CD14-positive monocyte (primary cell): ENCODE measurements at regions not wholly inside any gene's neighbourhood (a gene's known extent, or its start where the extent isn't known, plus 50 kb on each side); places are given as distances from the start of the nearest gene placed in this dataset.

Experiments
- DNase-seq, 3 donors: peaks; one replicate each; pipeline ENCODE4 v3.0.0-alpha.2; 2011 to 2022
- H2AFZ ChIP-seq: 2 replicates; pipeline ENCODE4 v1.6.0; 2012; ENCODE audit warnings: mild to moderate bottlenecking, low read depth, low read length, inconsistent platforms; ENCODE audit not compliant: insufficient read depth, poor library complexity, severe bottlenecking
- H3K27ac ChIP-seq, 2 donors: 1 replicate in 1 of 2; 2 replicates in 1 of 2; pipeline ENCODE4 v1.5.1; 2012 to 2013; ENCODE audit warnings: low read length in 2 of 2, control low read depth in 1 of 2, inconsistent platforms in 1 of 2, low read depth in 1 of 2, mild to moderate bottlenecking in 1 of 2
- H3K27me3 ChIP-seq, 2 donors: one replicate each; pipeline versions ENCODE4 v1.6.0 to v1.6.1; 2011 to 2013; ENCODE audit warnings: low read length in 2 of 2; ENCODE audit not compliant: control insufficient read depth in 2 of 2, insufficient read depth in 2 of 2
- H3K36me3 ChIP-seq, 2 donors: replicated peaks in 1 of 2; 1 replicate in 1 of 2; 2 replicates in 1 of 2; pipeline versions ENCODE4 v1.5.1 to v1.6.1; 2012 to 2013; ENCODE audit warnings: low read length in 2 of 2, control low read depth in 1 of 2, inconsistent platforms in 1 of 2, mild to moderate bottlenecking in 1 of 2; ENCODE audit not compliant: insufficient read depth in 2 of 2, control insufficient read depth in 1 of 2
- H3K4me1 ChIP-seq, 2 donors: 1 replicate in 1 of 2; 2 replicates in 1 of 2; pipeline versions ENCODE4 v1.5.1 to v1.6.1; 2012 to 2013; ENCODE audit warnings: low read length in 2 of 2, control low read depth in 1 of 2, inconsistent platforms in 1 of 2, mild to moderate bottlenecking in 1 of 2, moderate library complexity in 1 of 2; ENCODE audit not compliant: insufficient read depth in 2 of 2, control insufficient read depth in 1 of 2
- H3K4me2 ChIP-seq: replicated peaks from 2 replicates; pipeline ENCODE3; 2012; ENCODE audit warnings: low read length, moderate library complexity, mild to moderate bottlenecking; ENCODE audit not compliant: poor library complexity, severe bottlenecking; ENCODE audit errors: extremely low read depth
- H3K4me3 ChIP-seq, 3 experiments: fragments of 200-600 bp in 1 of 3; sonication (generic) in 1 of 3; replicated peaks in 1 of 3; 1 replicate in 2 of 3; 2 replicates in 1 of 3; pipeline ENCODE4 v1.5.1; 2011 to 2013; ENCODE audit warnings: low read length in 3 of 3, mild to moderate bottlenecking in 3 of 3, control low read depth in 2 of 3, low read depth in 2 of 3, inconsistent platforms in 1 of 3, moderate library complexity in 1 of 3
- H3K79me2 ChIP-seq: 2 replicates; pipeline ENCODE4 v1.6.0; 2012; ENCODE audit warnings: mild to moderate bottlenecking, control low read depth, inconsistent platforms, low read length, moderate library complexity; ENCODE audit not compliant: insufficient read depth
- H3K9ac ChIP-seq: 2 replicates; pipeline ENCODE4 v1.6.0; 2017; ENCODE audit warnings: low read length, mild to moderate bottlenecking; ENCODE audit not compliant: insufficient read depth, poor library complexity, severe bottlenecking
- H3K9me3 ChIP-seq, 2 donors: replicated peaks in 1 of 2; 1 replicate in 1 of 2; 2 replicates in 1 of 2; pipeline versions ENCODE4 v1.5.1 to v1.6.1; 2012 to 2013; ENCODE audit warnings: low read length in 2 of 2, control low read depth in 1 of 2; ENCODE audit not compliant: control insufficient read depth in 1 of 2, insufficient read depth in 1 of 2
- H4K20me1 ChIP-seq: 2 replicates; pipeline ENCODE4 v1.6.0; 2012; ENCODE audit warnings: mild to moderate bottlenecking, low read length, control low read depth, moderate library complexity; ENCODE audit not compliant: insufficient read depth
- H3K27ac Mint-ChIP-seq, 7 donors: one replicate each; pipeline ENCODE4 v1.8.0; 2020; ENCODE audit warnings: mild to moderate bottlenecking in 7 of 7, mixed read lengths in 7 of 7, moderate library complexity in 6 of 7, inconsistent platforms in 2 of 7
- H3K27me3 Mint-ChIP-seq, 3 donors: one replicate each; pipeline ENCODE4 v1.8.0; 2021 to 2022; ENCODE audit warnings: low read depth in 3 of 3, mild to moderate bottlenecking in 3 of 3, mixed read lengths in 3 of 3, moderate library complexity in 3 of 3, inconsistent platforms in 1 of 3
- H3K36me3 Mint-ChIP-seq, 2 donors: one replicate each; pipeline ENCODE4 v1.8.0; 2020; ENCODE audit warnings: mixed read lengths in 2 of 2, inconsistent platforms in 1 of 2, mild to moderate bottlenecking in 1 of 2
- H3K4me1 Mint-ChIP-seq: one replicate; pipeline ENCODE4 v1.8.0; 2020; ENCODE audit warnings: mild to moderate bottlenecking, mixed read lengths
- H3K4me3 Mint-ChIP-seq, 2 donors: one replicate each; pipeline ENCODE4 v1.8.0; 2020; ENCODE audit warnings: mild to moderate bottlenecking in 2 of 2, mixed read lengths in 2 of 2, moderate library complexity in 1 of 2
- H3K9me3 Mint-ChIP-seq, 7 donors: one replicate each; pipeline ENCODE4 v1.8.0; 2020 to 2022; ENCODE audit warnings: mixed read lengths in 7 of 7, mild to moderate bottlenecking in 6 of 7, moderate library complexity in 6 of 7, inconsistent platforms in 2 of 7
- CTCF ChIP-seq: fragments of 200-600 bp; IDR thresholded peaks from one replicate; pipeline ENCODE4 v1.8.0; 2022; ENCODE audit warnings: antibody characterized with exemption, mild to moderate bottlenecking
- WGBS: methylation state at CpG from one replicate; pipeline ENCODE4 v1.1.5; 2013; ENCODE audit warnings: missing lambda C conversion rate; ENCODE audit not compliant: insufficient coverage; 5-methylcytosine and 5-hydroxymethylcytosine counted together
- intact Hi-C, 2 donors: fragments of 100-400 bp; cut with micrococcal nuclease; formaldehyde crosslinking; loops; one replicate each; pipeline versions ENCODE4 v1.15.0 to v1.15.1; 2023

GRCh38 chr22:48593551-48593950, 1234.1 kb downstream of the BRD1 start:
- no peak for TF ChIP-seq CTCF
- Mint-ChIP-seq H3K4me3 (no peak overlapping the region), H3K36me3 (no peaks in the 10 kb centered on the region), H3K9me3 (peaks cover 6 to 14% (median 11%) of the 10 kb centered on the region in 7 donors), H3K27ac (no peak overlapping the region), H3K27me3 (peaks cover 0 to 7% (median 3%) of the 10 kb centered on the region in 3 donors), H3K4me1 (no peaks in the 10 kb centered on the region)
- H3K79me2 ChIP-seq, result no peaks in the 10 kb centered on the region
- no peaks in the 10 kb centered on the region for H3K27me3 ChIP-seq
- H3K9ac ChIP-seq, result no peak overlapping the region
- H3K4me3 ChIP-seq, result no peak overlapping the region
- H3K4me1 ChIP-seq, result no peaks in the 10 kb centered on the region
- H4K20me1 ChIP-seq, result no peaks in the 10 kb centered on the region
- H2AFZ ChIP-seq, result no peak overlapping the region
- DNase-seq, result no peak
- no peaks in the 10 kb centered on the region for H3K36me3 ChIP-seq
- intact Hi-C loops, result no loop called here
- no peak overlapping the region for H3K27ac ChIP-seq
- H3K9me3 ChIP-seq, result peaks cover 5 to 13% of the 10 kb centered on the region in 2 donors
- no peak overlapping the region for H3K4me2 ChIP-seq
- 95% methylated on average over 11 of the region's 15 CpGs for WGBS

GRCh38 chr22:48592931-48593330, 1234.7 kb downstream of the BRD1 start:
- Histone ChIP-seq H3K4me1 (no peaks in the 10 kb centered on the region), H3K4me3 (no peak overlapping the region), H3K27ac (no peak overlapping the region), H3K4me2 (no peak overlapping the region), H2AFZ (no peak overlapping the region), H3K36me3 (no peaks in the 10 kb centered on the region), H3K9me3 (peaks cover 0 to 6% of the 10 kb centered on the region in 2 donors), H3K27me3 (no peaks in the 10 kb centered on the region), H4K20me1 (no peaks in the 10 kb centered on the region), H3K9ac (no peak overlapping the region), H3K79me2 (no peaks in the 10 kb centered on the region)
- no peak overlapping the region for H3K27ac Mint-ChIP-seq
- WGBS, result 93% methylated on average over 17 of the region's 17 CpGs
- TF ChIP-seq CTCF, result no peak
- peaks cover 0 to 7% (median 4%) of the 10 kb centered on the region in 3 donors for H3K27me3 Mint-ChIP-seq
- no peak overlapping the region for H3K4me3 Mint-ChIP-seq
- intact Hi-C loops, result no loop called here
- no peaks in the 10 kb centered on the region for H3K36me3 Mint-ChIP-seq
- H3K9me3 Mint-ChIP-seq, result peaks cover under 1 to 9% (median 6%) of the 10 kb centered on the region in 7 donors
- no peaks in the 10 kb centered on the region for H3K4me1 Mint-ChIP-seq
- DNase-seq, result no peak
